IPS-11a (cell line): ENCODE measurements at regions not wholly inside any gene's neighbourhood (a gene's known extent, or its start where the extent isn't known, plus 50 kb on each side); places are given as distances from the start of the nearest gene placed in this dataset.
"Not testable (repeated sequence)": the region's sequence is repeated elsewhere in the genome, so short reads cannot be mapped to it uniquely, and the experiment has no call there.

Experiments used
- H3K4me3 ChIP-seq: one replicate; pipeline ENCODE4 v1.5.1; 2013; ENCODE audit warnings: low read depth, low read length, control low read depth

- not testable (repeated sequence) for H3K4me3 ChIP-seq
Measured at GRCh38 chr1:120614931-120615639, 108.7 kb upstream of the NBPF26 start.

- H3K4me3 ChIP-seq: not testable (repeated sequence)
Measured at GRCh38 chr1:120617493-120617892, 106.3 kb upstream of the NBPF26 start.

GRCh38 chr1:120619867-120620692, 103.7 kb upstream of the NBPF26 start:
- not testable (repeated sequence) for H3K4me3 ChIP-seq

- H3K4me3 ChIP-seq: not testable (repeated sequence)
Measured at GRCh38 chr1:120620693-120620969, 103.1 kb upstream of the NBPF26 start.

- not testable (repeated sequence) for H3K4me3 ChIP-seq
Measured at GRCh38 chr1:120621278-120621677, 102.5 kb upstream of the NBPF26 start.

- not testable (repeated sequence) for H3K4me3 ChIP-seq
Measured at GRCh38 chr1:120623539-120623938, 100.2 kb upstream of the NBPF26 start.

- not testable (repeated sequence) for H3K4me3 ChIP-seq
Measured at GRCh38 chr1:120624565-120625064, 99.1 kb upstream of the NBPF26 start.

- not testable (repeated sequence) for H3K4me3 ChIP-seq
Measured at GRCh38 chr1:120629832-120630455, 93.8 kb upstream of the NBPF26 start.

GRCh38 chr1:120634816-120635806, 88.6 kb upstream of the NBPF26 start:
- H3K4me3 ChIP-seq: not testable (repeated sequence)

- H3K4me3 ChIP-seq: not testable (repeated sequence)
Measured at GRCh38 chr1:120640261-120641013, 83.3 kb upstream of the NBPF26 start.

- H3K4me3 ChIP-seq: not testable (repeated sequence)
Measured at GRCh38 chr1:120641014-120641302, 82.8 kb upstream of the NBPF26 start.

- H3K4me3 ChIP-seq: not testable (repeated sequence)
Measured at GRCh38 chr1:120647182-120647581, 76.6 kb upstream of the NBPF26 start.

- not testable (repeated sequence) for H3K4me3 ChIP-seq
Measured at GRCh38 chr1:120648915-120649623, 74.7 kb upstream of the NBPF26 start.

GRCh38 chr1:120649730-120650129, 74.0 kb upstream of the NBPF26 start:
- H3K4me3 ChIP-seq: not testable (repeated sequence)

- not testable (repeated sequence) for H3K4me3 ChIP-seq
Measured at GRCh38 chr1:120654114-120654513, 69.6 kb upstream of the NBPF26 start.

GRCh38 chr1:120655394-120655793, 68.4 kb upstream of the NBPF26 start:
- not testable (repeated sequence) for H3K4me3 ChIP-seq

- H3K4me3 ChIP-seq: not testable (repeated sequence)
Measured at GRCh38 chr1:120656116-120656515, 67.6 kb upstream of the NBPF26 start.

GRCh38 chr1:120657804-120658203, 65.9 kb upstream of the NBPF26 start:
- H3K4me3 ChIP-seq: not testable (repeated sequence)

- not testable (repeated sequence) for H3K4me3 ChIP-seq
Measured at GRCh38 chr1:120658622-120659021, 65.1 kb upstream of the NBPF26 start.

GRCh38 chr1:120659133-120659532, 64.6 kb upstream of the NBPF26 start:
- H3K4me3 ChIP-seq: not testable (repeated sequence)
